HG03039 (cell line): ENCODE measurements at regions not wholly inside any gene's neighbourhood (a gene's known extent, or its start where the extent isn't known, plus 50 kb on each side); places are given as distances from the start of the nearest gene placed in this dataset.

Experiments
- ATAC-seq: cut with Tn5 transposase; IDR thresholded peaks from one replicate; pipeline ENCODE4 v1.9.1; 2021; ENCODE audit warnings: mild to moderate bottlenecking, moderate library complexity; ENCODE audit not compliant: unreplicated experiment

DNA sequence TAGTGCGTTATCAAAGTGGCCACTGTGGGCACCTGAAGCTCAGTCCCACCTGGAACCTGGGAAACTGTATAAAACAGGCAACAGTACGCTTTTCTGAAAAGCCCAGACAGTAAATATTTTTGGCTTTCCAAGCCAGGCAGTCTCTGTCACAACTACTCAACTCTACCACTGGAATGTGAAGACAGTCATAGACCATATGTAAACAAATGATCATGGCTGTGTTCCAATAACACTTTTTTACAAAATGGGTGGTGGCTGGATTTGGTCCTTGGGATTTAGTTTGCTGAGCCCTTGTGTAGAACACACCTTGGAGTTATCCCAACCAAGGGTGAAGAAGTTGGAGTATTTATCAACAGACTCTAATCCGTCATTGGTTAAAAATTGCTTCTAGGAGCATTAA lies 259.9 kb downstream of the SKIDA1 start:
- ATAC-seq = no peak

GRCh38 chr10:21264271-21264670 lies 261.2 kb downstream of the SKIDA1 start:
- ATAC-seq = no peak

DNA sequence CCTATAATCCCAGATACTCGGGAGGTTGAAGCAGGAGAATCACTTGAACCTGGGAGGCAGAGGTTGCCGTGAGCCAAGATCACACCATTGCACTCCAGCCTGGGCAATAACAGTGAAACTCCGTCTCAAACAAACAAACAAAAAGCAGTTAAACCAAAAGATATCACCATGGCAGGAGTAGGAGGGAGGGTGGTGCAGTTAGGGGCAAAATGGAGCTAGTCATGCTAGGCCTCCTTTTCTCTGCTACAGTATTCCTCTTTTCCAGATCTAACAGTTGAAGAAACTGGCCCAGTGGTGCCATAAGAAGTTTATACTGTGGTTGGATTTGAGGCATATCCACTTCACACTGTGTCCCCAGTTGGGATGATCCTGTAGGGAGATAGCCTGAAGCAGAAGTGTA lies 261.6 kb downstream of the SKIDA1 start:
- ATAC-seq = no peak

DNA sequence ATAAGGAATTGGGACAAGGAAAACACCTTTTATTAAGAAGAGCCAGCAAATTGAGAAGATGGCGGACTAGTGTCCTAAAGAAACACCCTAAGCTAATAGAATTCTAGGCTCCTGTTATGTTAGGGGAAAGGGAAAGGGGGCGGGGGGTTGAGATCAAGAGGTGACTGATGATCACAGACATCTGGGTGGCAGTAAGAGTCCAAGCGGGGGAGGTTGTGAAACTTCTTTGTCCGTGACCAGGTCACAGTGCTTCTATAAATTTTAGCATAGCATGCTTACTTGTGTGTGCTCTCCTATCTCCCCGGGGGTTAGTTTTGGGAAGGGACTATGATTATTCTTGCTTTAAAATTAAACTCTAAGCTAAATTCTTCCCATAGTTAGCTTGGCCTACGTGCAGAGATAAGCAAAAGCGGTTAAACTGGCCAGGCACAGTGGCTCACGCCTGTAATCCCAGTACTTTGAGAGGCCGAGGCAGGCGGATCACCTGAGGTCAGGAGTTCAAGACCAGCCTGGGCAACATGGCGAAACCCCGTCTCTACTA lies 262.1 kb downstream of the SKIDA1 start:
- no peak for ATAC-seq

- ATAC-seq = no peak
Observed at GRCh38 chr10:21261842-21262294, 263.6 kb downstream of the SKIDA1 start.

- ATAC-seq = no peak
Observed at GRCh38 chr10:21260506-21261149, 264.9 kb downstream of the SKIDA1 start.

- no peak for ATAC-seq
Observed at GRCh38 chr10:21260066-21260465, 265.4 kb downstream of the SKIDA1 start.

DNA sequence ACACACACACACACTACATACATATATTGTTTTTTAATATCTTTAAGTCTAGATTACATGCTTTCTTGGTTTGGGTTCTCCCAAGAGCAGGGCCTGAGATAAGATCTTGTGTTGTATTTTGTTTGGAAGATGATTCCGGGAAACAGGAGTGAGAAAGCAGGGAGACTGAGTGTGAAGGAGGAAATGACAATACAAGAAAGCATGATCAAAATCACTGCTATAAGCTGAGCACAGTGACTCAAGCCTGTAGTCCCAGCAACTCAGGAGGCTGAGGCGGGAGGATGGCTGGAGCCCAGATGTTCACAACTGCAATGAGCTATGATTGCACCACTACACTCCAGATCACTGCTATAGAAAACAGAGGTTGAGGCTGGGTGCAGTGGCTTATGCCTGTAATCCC lies 267.6 kb downstream of the SKIDA1 start:
- ATAC-seq = no peak

- no peak for ATAC-seq
Observed at GRCh38 chr10:21257191-21257590, 268.3 kb downstream of the SKIDA1 start.

DNA sequence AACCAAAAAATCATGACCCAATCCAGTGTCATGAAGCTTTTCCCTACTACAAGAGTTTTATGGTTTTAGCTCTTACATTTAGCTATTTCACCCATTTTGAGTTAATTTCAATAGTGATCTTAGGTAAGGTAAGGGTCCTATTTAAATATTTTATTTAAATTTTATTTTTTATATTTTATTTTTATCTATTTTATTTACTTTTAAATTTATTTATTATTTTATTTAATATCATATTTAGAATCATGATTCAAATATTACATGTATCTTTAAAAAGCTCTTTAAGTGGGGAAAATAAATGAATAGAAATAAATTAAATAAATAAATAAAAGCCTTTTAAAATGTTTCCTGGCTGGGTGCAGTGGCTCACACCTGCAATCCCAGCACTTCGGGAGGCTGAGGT lies 276.0 kb downstream of the SKIDA1 start:
- ATAC-seq = no peak

- ATAC-seq = no peak
Observed at GRCh38 chr10:21247592-21247991, 277.9 kb downstream of the SKIDA1 start.

DNA sequence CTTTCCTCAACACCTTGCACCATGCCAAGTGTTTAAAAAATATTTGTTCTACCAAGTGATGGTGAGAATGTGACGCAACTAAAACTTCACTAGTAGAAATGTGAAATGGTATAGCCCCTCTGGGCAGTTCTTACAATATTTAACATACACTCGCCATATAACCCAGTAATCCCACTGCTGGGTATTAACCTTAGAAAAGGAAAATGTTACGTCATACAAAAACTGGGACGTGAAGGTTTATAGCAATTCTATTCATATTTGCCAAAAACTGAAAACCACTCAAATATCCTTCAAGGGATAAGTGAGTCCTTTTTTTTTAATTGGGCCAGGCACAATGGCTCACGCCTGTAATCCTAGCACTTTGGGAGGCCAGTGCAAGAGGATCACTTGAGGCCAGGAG lies 279.3 kb downstream of the SKIDA1 start:
- no peak for ATAC-seq

- no peak for ATAC-seq
Observed at GRCh38 chr10:21243748-21244257, 281.7 kb downstream of the SKIDA1 start.

GRCh38 chr10:21242915-21243314 lies 282.6 kb downstream of the SKIDA1 start:
- no peak for ATAC-seq

GRCh38 chr10:21238717-21239116 lies 286.8 kb downstream of the SKIDA1 start:
- ATAC-seq = no peak

DNA sequence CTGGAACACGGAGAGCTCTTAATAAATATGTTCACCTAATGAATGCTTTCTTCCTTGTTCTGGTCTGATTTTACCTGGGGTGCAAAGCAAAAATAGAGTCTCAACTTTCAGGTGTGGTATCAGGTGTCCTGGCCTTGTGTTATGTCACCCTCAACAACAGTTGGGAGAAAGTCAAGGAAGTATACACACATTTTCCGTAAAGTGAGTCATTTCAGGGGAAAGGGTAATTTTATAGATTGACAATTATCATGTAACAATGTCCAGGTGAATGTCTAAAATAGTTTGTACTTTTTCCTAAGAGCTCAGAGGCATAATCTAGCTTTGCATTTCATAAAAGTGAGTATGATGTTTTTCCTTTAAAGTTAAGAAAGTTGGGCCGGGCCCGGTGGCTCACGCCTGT lies 287.4 kb downstream of the SKIDA1 start:
- ATAC-seq = no peak

DNA sequence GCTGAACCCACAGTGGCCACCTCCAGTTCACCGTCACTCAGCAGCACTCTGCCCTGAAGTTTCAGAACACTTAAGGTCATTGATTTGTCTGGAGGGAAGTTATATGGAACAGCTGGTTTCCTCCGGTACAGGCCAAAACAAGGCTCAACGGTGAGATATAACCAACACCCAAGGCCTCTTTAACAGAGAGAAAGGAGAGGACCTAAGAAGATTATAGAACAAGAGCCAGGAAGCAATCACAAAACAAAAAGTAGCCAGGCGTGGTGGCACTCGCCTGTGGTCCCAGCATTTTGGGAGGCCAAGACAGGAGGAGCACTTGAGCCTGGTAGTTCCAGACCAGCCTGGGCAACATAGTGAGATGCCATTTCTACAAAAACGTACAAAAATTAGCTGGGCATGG lies 290.7 kb downstream of the SKIDA1 start:
- no peak for ATAC-seq

DNA sequence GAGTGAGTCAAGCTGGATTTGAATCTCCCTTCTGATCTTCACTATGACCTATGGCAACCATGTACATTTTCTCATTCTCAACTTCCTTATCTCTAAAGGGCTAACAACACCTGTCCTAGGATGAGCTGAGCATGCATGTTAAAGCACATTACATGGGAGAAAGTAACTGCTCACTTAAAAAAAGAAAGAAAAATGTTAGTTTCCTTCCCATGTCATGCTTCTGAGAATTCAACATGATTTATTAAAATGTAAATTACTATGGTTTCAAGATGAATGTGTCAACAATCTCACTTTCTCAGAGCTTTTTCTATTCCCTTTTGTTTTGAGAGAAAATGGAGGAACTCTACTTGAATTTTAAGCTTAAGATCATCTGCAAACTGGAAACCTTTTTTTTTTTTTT lies 295.3 kb downstream of the SKIDA1 start:
- no peak for ATAC-seq

GRCh38 chr10:21217748-21218367 lies 307.6 kb downstream of the SKIDA1 start:
- ATAC-seq = no peak

GRCh38 chr10:21217107-21217506 lies 308.4 kb downstream of the SKIDA1 start:
- no peak for ATAC-seq

DNA sequence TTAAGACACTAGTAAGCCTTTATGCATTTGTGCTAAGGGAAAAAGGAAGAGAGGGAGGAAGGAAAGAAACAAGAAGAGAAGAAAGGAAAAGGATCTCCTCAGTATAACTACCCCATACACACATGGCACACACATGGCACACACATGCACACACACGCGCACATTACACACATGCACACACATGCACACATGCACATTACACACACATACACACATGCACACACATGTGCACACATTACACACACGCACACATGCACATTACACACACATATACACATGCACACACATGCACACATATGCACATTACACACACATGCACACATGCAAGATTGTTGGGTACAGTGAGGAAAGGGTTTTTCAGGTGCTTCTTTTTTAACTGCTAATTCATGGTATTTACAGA lies 311.2 kb downstream of the SKIDA1 start:
- no peak for ATAC-seq

GRCh38 chr10:21213381-21213780 lies 312.1 kb downstream of the SKIDA1 start:
- no peak for ATAC-seq
